ENCODE measurements at regions not wholly inside any gene's neighbourhood (a gene's known extent, or its start where the extent isn't known, plus 50 kb on each side); places are given as distances from the start of the nearest gene placed in this dataset.

- no peak for TF ChIP-seq YY1 (IDR thresholded peaks at IDR 0.05; ENCODE audit: low read depth)
- no peak for TF ChIP-seq CEBPB (IDR thresholded peaks at IDR 0.05)
- no peak for TF ChIP-seq TAF1 (IDR thresholded peaks at IDR 0.05; ENCODE audit: low read depth)
- no peak for TF ChIP-seq RAD21 (IDR thresholded peaks at IDR 0.05; ENCODE audit: low read depth)
- no peak for TF ChIP-seq REST (IDR thresholded peaks at IDR 0.05; ENCODE audit: low read depth)
- no peak for TF ChIP-seq TCF12 (IDR thresholded peaks at IDR 0.05; ENCODE audit: low read depth)
Measured at GRCh38 chr5:1726469-1726865, 73.2 kb downstream of the MRPL36 start.
